GM12878 (cell line): ENCODE measurements at regions not wholly inside any gene's neighbourhood (a gene's known extent, or its start where the extent isn't known, plus 50 kb on each side); places are given as distances from the start of the nearest gene placed in this dataset.
A peak's percentile ranks its signal among the peaks of the same experiment; 100 is the strongest.

Source experiments
- ATAC-seq: fragments of 200-7000 bp; cut with Tn5 transposase; 3 replicates; pipeline ENCODE4 v1.9.1; 2020; ENCODE audit warnings: mild to moderate bottlenecking, moderate library complexity
- BruUV-seq: library from RNA; stranded (reverse); fragments of 400-500 nt; replicated peaks from 2 replicates; lab custom pipeline; 2021; lab: Mats Ljungman, UMichigan
- CTCF ChIA-PET: fragments of 300-600 bp; sonication (Branson Sonifier 250); formaldehyde crosslinking; extraction: SDS; loops from one replicate; lab custom pipeline; 2021; ENCODE audit warnings: inconsistent platforms; lab: Yijun Ruan, JAX
- POLR2A ChIA-PET: fragments of 350-600 bp; formaldehyde crosslinking; extraction: SDS; loops from one replicate; lab custom pipeline; 2021; ENCODE audit warnings: inconsistent platforms; lab: Charles Lee
- RAD21 ChIA-PET: fragments of 300-600 bp; sonication (Branson Sonifier 250); formaldehyde crosslinking; loops from one replicate; lab custom pipeline; 2023; ENCODE audit warnings: antibody characterized with exemption; ENCODE audit not compliant: unreplicated experiment; lab: Charles Lee
- SMC1A ChIA-PET: fragments of 300-600 bp; sonication (Branson Sonifier 250); formaldehyde crosslinking; loops from one replicate; lab custom pipeline; 2023; ENCODE audit not compliant: unreplicated experiment, uncharacterized antibody; lab: Charles Lee
- DNase-seq: peaks from one replicate; pipeline ENCODE4 v3.0.0-alpha.2; 2011; ENCODE audit warnings: low read depth, low spot score
- FAIRE-seq: peaks from 3 replicates; lab custom pipeline; 2011; peaks lifted over from hg19 to GRCh38; lab: Jason Lieb, UNC
- H2AFZ ChIP-seq: 2 replicates; pipeline ENCODE4 v1.6.0; 2011; ENCODE audit warnings: low read depth, low read length, control low read depth; ENCODE audit not compliant: control insufficient read depth
- H3K27ac ChIP-seq: 2 replicates; pipeline ENCODE4 v1.5.1; 2011; ENCODE audit warnings: control low read depth; ENCODE audit not compliant: control insufficient read depth, insufficient read depth
- H3K27me3 ChIP-seq, 2 experiments: replicated peaks in 1 of 2; 2 replicates each; pipeline versions ENCODE4 v1.6.0 to v1.6.1; 2011; ENCODE audit warnings: low read length in 1 of 2; ENCODE audit not compliant: control insufficient read depth in 2 of 2, insufficient read depth in 2 of 2
- H3K36me3 ChIP-seq, 2 experiments: 2 replicates each; pipeline ENCODE4 v1.5.1; 2011; ENCODE audit warnings: low read length in 1 of 2; ENCODE audit not compliant: control insufficient read depth in 2 of 2, insufficient read depth in 2 of 2
- H3K4me1 ChIP-seq: 2 replicates; pipeline ENCODE4 v1.6.1; 2011; ENCODE audit warnings: mild to moderate bottlenecking, low read length, moderate library complexity, mixed read lengths; ENCODE audit not compliant: control insufficient read depth, insufficient read depth
- H3K4me2 ChIP-seq: 2 replicates; pipeline ENCODE4 v1.6.0; 2011; ENCODE audit warnings: control low read depth; ENCODE audit not compliant: control insufficient read depth, insufficient read depth
- H3K4me3 ChIP-seq: fragments of 200-600 bp; sonication (generic); 2 replicates; pipeline ENCODE4 v1.5.1; 2016
- H3K79me2 ChIP-seq: 2 replicates; pipeline ENCODE4 v1.6.0; 2011; ENCODE audit warnings: low read length; ENCODE audit not compliant: control insufficient read depth, insufficient read depth
- H3K9ac ChIP-seq: 2 replicates; pipeline ENCODE4 v1.8.0; 2011; ENCODE audit warnings: low read length, control low read depth, mixed read lengths; ENCODE audit not compliant: control insufficient read depth, insufficient read depth
- H3K9me3 ChIP-seq: replicated peaks from 3 replicates; pipeline ENCODE4 v1.5.1; 2011; ENCODE audit warnings: mild to moderate bottlenecking, low read length; ENCODE audit not compliant: control insufficient read depth, insufficient read depth
- H4K20me1 ChIP-seq: 2 replicates; pipeline ENCODE4 v1.6.0; 2011; ENCODE audit not compliant: control insufficient read depth, insufficient read depth
- ETV6 ChIP-seq, 2 experiments: fragments of 450-650 bp in 1 of 2; IDR thresholded peaks in 1 of 2; conservative IDR thresholded peaks in 1 of 2; 2 replicates each; pipeline ENCODE4 v1.6.1; 2014; ENCODE audit warnings: antibody characterized with exemption in 1 of 2, borderline replicate concordance in 1 of 2, low read depth in 1 of 2, mild to moderate bottlenecking in 1 of 2, moderate library complexity in 1 of 2
- HDAC2 ChIP-seq: fragments of 200-600 bp; sonication (generic); IDR thresholded peaks from 2 replicates; pipeline ENCODE4 v1.6.1; 2017
- HDGF ChIP-seq: fragments of 450-650 bp; IDR thresholded peaks from 2 replicates; pipeline ENCODE4 v1.6.1; 2016; ENCODE audit warnings: antibody characterized with exemption
- KAT2A ChIP-seq: conservative IDR thresholded peaks from 2 replicates; pipeline ENCODE4 v1.6.1; 2011; ENCODE audit warnings: low read depth, low read length; ENCODE audit not compliant: control insufficient read depth
- RAD21 ChIP-seq: IDR thresholded peaks from 2 replicates; pipeline ENCODE4 v1.6.1; 2011; ENCODE audit warnings: mild to moderate bottlenecking, low read depth, low read length, moderate library complexity; ENCODE audit not compliant: insufficient read depth
- SMARCA5 ChIP-seq: fragments of 450-650 bp; IDR thresholded peaks from 2 replicates; pipeline ENCODE4 v1.6.1; 2017; ENCODE audit warnings: mild to moderate bottlenecking
- SREBF1 ChIP-seq: IDR thresholded peaks from 2 replicates; pipeline ENCODE4 v1.6.1; 2012; ENCODE audit warnings: mild to moderate bottlenecking, low read length
- ZBED1 ChIP-seq: IDR thresholded peaks from 2 replicates; pipeline ENCODE4 v1.6.1; 2016; ENCODE audit warnings: borderline replicate concordance
- ZNF207 ChIP-seq: fragments of 450-650 bp; IDR thresholded peaks from 2 replicates; pipeline ENCODE4 v1.6.1; 2014; ENCODE audit warnings: antibody characterized with exemption, mild to moderate bottlenecking, borderline replicate concordance
- WGBS: methylation state at CpG from one replicate; pipeline ENCODE4 v1.1.6; 2016; ENCODE audit warnings: low lambda C conversion rate; ENCODE audit not compliant: insufficient replicate concordance, insufficient coverage; ENCODE audit errors: missing lambda C conversion rate; 5-methylcytosine and 5-hydroxymethylcytosine counted together
- in situ Hi-C: fragments of 300-500 bp; cut with MboI; formaldehyde crosslinking; loops from 9 replicates; pipeline ENCODE4 v1.14.3; 2018; ENCODE audit warnings: mixed read lengths
- intact Hi-C: fragments of 100-400 bp; cut with micrococcal nuclease; formaldehyde crosslinking; loops from one replicate; pipeline ENCODE4 v1.14.2; 2022; ENCODE audit not compliant: unreplicated experiment

GRCh38 chr1:81731989-81732388 is 68.7 kb upstream of the ADGRL2 start:
- SMC1A ChIA-PET = interaction anchor here (0.6 to 2.2 kb wide), 6 partner anchors 11 to 182 kb away, joined by 3 to 11 read pairs (median 4); no protein-coding TSS in a partner anchor
- no peak for FAIRE-seq
- Histone ChIP-seq H4K20me1 (no peaks in the 10 kb centered on the region), H3K4me1 (no peaks in the 10 kb centered on the region), H3K36me3 (no peaks in the 10 kb centered on the region), H3K9me3 (no peaks in the 10 kb centered on the region), H3K27me3 (no peaks in the 10 kb centered on the region), H3K79me2 (no peaks in the 10 kb centered on the region), H2AFZ (no peak overlapping the region), H3K27ac (no peak overlapping the region), H3K4me3 (no peak overlapping the region), H3K9ac (no peak overlapping the region), H3K4me2 (no peak overlapping the region)
- POLR2A ChIA-PET = no interaction called here
- intact Hi-C loops (no loop called here), in situ Hi-C loops (no loop called here)
- DNase-seq = no peak
- no peak for ATAC-seq
- RAD21 ChIA-PET = interaction anchor here (0.8 to 1.3 kb wide), 3 partner anchors 11 to 183 kb away, joined by 3 to 4 read pairs (median 4); no protein-coding TSS in a partner anchor
- CTCF ChIA-PET = interaction anchor here (0.9 to 2.0 kb wide), 3 partner anchors 29 to 183 kb away, joined by 3 to 5 read pairs (median 5); no protein-coding TSS in a partner anchor
- no peak for TF ChIP-seq ZNF207
- no peak for TF ChIP-seq HDGF
- TF ChIP-seq SREBF1 = no peak
- BruUV-seq = no TSS peak

GRCh38 chr1:81730881-81731280 is 69.9 kb upstream of the ADGRL2 start:
- Histone ChIP-seq H4K20me1 (no peaks in the 10 kb centered on the region), H3K9me3 (no peaks in the 10 kb centered on the region), H3K4me1 (no peaks in the 10 kb centered on the region), H3K27ac (no peak overlapping the region), H3K4me2 (no peak overlapping the region), H3K36me3 (no peaks in the 10 kb centered on the region), H3K9ac (no peak overlapping the region), H3K27me3 (no peaks in the 10 kb centered on the region), H2AFZ (no peak overlapping the region), H3K4me3 (no peak overlapping the region), H3K79me2 (no peaks in the 10 kb centered on the region)
- FAIRE-seq (no peak), DNase-seq (no peak), ATAC-seq (peak; percentile 80)
- TF ChIP-seq RAD21 (no peak), SMARCA5 (no peak), ETV6 (conservative IDR thresholded peaks at IDR 0.05 in 1 of 2, IDR thresholded peaks at IDR 0.05 in 1 of 2; ENCODE audit: borderline replicate concordance in 1 of 2, low read depth in 1 of 2) (no peak), HDAC2 (no peak), ZBED1 (no peak), KAT2A (no peak)
- ChIA-PET POLR2A (no interaction called here), RAD21 (no interaction called here), CTCF (no interaction called here), SMC1A (interaction anchor here (0.9 to 1.1 kb wide), 3 partner anchors 23 to 32 kb away, joined by 3 to 4 read pairs (median 3); no protein-coding TSS in a partner anchor)
- WGBS = 0% methylated on average over 1 of the region's 1 CpG
- intact Hi-C loops = no loop called here
- in situ Hi-C loops = no loop called here
- BruUV-seq = no TSS peak
